Activated T-cell treated with anti-CD3 and anti-CD28 coated beads, Interleukin-2, amount 50 U/mL, for 4 hours (primary cell): ENCODE measurements at regions not wholly inside any gene's neighbourhood (a gene's known extent, or its start where the extent isn't known, plus 50 kb on each side); places are given as distances from the start of the nearest gene placed in this dataset.

Source experiments
- ATAC-seq, 2 donors: fragments of 200-7000 bp; cut with Tn5 transposase; one replicate each; pipeline ENCODE4 v1.10.0; 2021
- DNase-seq: peaks from one replicate; pipeline ENCODE4 v3.0.0-alpha.2; 2020
- H3K27me3 Mint-ChIP-seq: one replicate; pipeline ENCODE4 v1.8.0; 2021; ENCODE audit warnings: low read depth, mixed read lengths
- H3K36me3 Mint-ChIP-seq: one replicate; pipeline ENCODE4 v1.8.0; 2022; ENCODE audit warnings: mixed read lengths; ENCODE audit not compliant: insufficient read depth
- H3K4me1 Mint-ChIP-seq: one replicate; pipeline ENCODE4 v1.8.0; 2021; ENCODE audit warnings: low read depth, mixed read lengths
- H3K4me3 Mint-ChIP-seq: one replicate; pipeline ENCODE4 v1.8.0; 2021; ENCODE audit warnings: mild to moderate bottlenecking, moderate library complexity, mixed read lengths
- H3K9me3 Mint-ChIP-seq: one replicate; pipeline ENCODE4 v1.8.0; 2021; ENCODE audit warnings: mixed read lengths

- Mint-ChIP-seq H3K9me3 (peaks cover 16% of the 10 kb centered on the region), H3K27me3 (no peaks in the 10 kb centered on the region), H3K36me3 (no peaks in the 10 kb centered on the region), H3K4me3 (no peak overlapping the region), H3K4me1 (no peaks in the 10 kb centered on the region)
- ATAC-seq, result no peak
- no peak for DNase-seq
Measured at GRCh38 chr4:181711387-181711786, 531.8 kb upstream of the TENM3 start.

GRCh38 chr4:181728305-181728966, 514.8 kb upstream of the TENM3 start:
- no peak overlapping the region for H3K4me3 Mint-ChIP-seq
- no peaks in the 10 kb centered on the region for H3K36me3 Mint-ChIP-seq
- H3K27me3 Mint-ChIP-seq, result no peaks in the 10 kb centered on the region
- no peaks in the 10 kb centered on the region for H3K4me1 Mint-ChIP-seq
- no peak for DNase-seq
- peaks cover 5% of the 10 kb centered on the region for H3K9me3 Mint-ChIP-seq
- no peak for ATAC-seq

- Mint-ChIP-seq H3K4me3 (no peak overlapping the region), H3K27me3 (no peaks in the 10 kb centered on the region), H3K36me3 (no peaks in the 10 kb centered on the region), H3K4me1 (no peaks in the 10 kb centered on the region), H3K9me3 (no peaks in the 10 kb centered on the region)
- DNase-seq, result no peak
- ATAC-seq, result no peak
Measured at GRCh38 chr4:181731900-181732299, 511.3 kb upstream of the TENM3 start.

DNA sequence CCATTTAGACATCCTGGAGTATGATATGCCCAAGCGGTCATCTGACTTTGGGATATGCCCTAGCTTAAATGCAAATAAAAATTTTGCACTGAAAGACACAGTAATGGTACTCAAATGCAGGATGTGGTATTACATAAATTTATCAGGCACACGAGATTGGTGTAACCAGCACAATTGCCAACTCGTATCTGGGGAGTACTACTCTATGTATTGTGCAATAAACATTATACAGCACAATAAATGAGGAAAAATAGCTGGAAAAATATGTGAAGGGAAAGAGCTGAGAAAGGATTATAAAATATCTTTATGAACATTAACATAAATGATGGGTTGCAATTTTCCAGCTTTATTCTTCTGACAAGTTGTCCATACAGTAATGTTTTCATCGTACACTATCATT, 505.5 kb upstream of the TENM3 start:
- no peaks in the 10 kb centered on the region for H3K36me3 Mint-ChIP-seq
- ATAC-seq (no peak), DNase-seq (no peak)
- no peaks in the 10 kb centered on the region for H3K4me1 Mint-ChIP-seq
- no peak overlapping the region for H3K4me3 Mint-ChIP-seq
- no peaks in the 10 kb centered on the region for H3K27me3 Mint-ChIP-seq
- H3K9me3 Mint-ChIP-seq, result peaks cover 8% of the 10 kb centered on the region

GRCh38 chr4:181739031-181739430, 504.2 kb upstream of the TENM3 start:
- no peaks in the 10 kb centered on the region for H3K27me3 Mint-ChIP-seq
- no peak for DNase-seq
- no peaks in the 10 kb centered on the region for H3K36me3 Mint-ChIP-seq
- peaks cover 8% of the 10 kb centered on the region for H3K9me3 Mint-ChIP-seq
- H3K4me3 Mint-ChIP-seq, result no peak overlapping the region
- no peaks in the 10 kb centered on the region for H3K4me1 Mint-ChIP-seq
- no peak for ATAC-seq

DNA sequence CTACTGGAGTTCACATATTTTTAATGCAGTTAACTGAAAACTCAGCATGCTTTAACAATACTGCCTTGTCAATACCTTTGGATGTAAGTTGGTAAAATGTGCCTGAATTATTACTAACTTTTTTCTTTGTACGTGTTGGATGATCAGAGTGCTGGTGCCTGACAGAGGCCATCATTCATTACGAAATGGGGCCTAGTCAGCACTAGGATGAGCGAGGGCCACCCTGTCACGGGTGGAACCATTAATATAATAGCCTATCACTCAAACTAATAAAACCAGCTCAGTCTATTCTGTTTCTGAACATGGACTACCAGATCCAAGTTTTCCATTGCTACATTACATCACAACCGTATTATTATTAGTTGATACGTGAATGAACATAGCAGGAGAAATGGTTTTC, 501.7 kb upstream of the TENM3 start:
- H3K9me3 Mint-ChIP-seq, result peaks cover 8% of the 10 kb centered on the region

GRCh38 chr4:181745933-181746625, 497.1 kb upstream of the TENM3 start:
- H3K27me3 Mint-ChIP-seq, result no peaks in the 10 kb centered on the region
- H3K9me3 Mint-ChIP-seq, result peaks cover 4% of the 10 kb centered on the region
- H3K4me3 Mint-ChIP-seq, result no peak overlapping the region
- DNase-seq, result no peak
- ATAC-seq, result no peak
- H3K36me3 Mint-ChIP-seq, result no peaks in the 10 kb centered on the region
- no peaks in the 10 kb centered on the region for H3K4me1 Mint-ChIP-seq

More for the DNA sequence above, 501.7 kb upstream of the TENM3 start:
- Mint-ChIP-seq H3K27me3 (no peaks in the 10 kb centered on the region), H3K36me3 (no peaks in the 10 kb centered on the region), H3K4me3 (no peak overlapping the region), H3K4me1 (no peaks in the 10 kb centered on the region)
- no peak for ATAC-seq
- DNase-seq, result no peak

- no peak overlapping the region for H3K4me3 Mint-ChIP-seq
- H3K4me1 Mint-ChIP-seq, result no peaks in the 10 kb centered on the region
- H3K9me3 Mint-ChIP-seq, result peaks cover under 1% of the 10 kb centered on the region
- no peak for DNase-seq
- ATAC-seq, result no peak
- H3K36me3 Mint-ChIP-seq, result no peaks in the 10 kb centered on the region
- no peaks in the 10 kb centered on the region for H3K27me3 Mint-ChIP-seq
Measured at GRCh38 chr4:181748581-181748980, 494.6 kb upstream of the TENM3 start.

- no peaks in the 10 kb centered on the region for H3K27me3 Mint-ChIP-seq
- ATAC-seq (no peak), DNase-seq (no peak)
- H3K4me1 Mint-ChIP-seq, result no peaks in the 10 kb centered on the region
- H3K36me3 Mint-ChIP-seq, result no peaks in the 10 kb centered on the region
- no peak overlapping the region for H3K4me3 Mint-ChIP-seq
- peaks cover 4% of the 10 kb centered on the region for H3K9me3 Mint-ChIP-seq
Measured at GRCh38 chr4:181752516-181752915, 490.7 kb upstream of the TENM3 start.

DNA sequence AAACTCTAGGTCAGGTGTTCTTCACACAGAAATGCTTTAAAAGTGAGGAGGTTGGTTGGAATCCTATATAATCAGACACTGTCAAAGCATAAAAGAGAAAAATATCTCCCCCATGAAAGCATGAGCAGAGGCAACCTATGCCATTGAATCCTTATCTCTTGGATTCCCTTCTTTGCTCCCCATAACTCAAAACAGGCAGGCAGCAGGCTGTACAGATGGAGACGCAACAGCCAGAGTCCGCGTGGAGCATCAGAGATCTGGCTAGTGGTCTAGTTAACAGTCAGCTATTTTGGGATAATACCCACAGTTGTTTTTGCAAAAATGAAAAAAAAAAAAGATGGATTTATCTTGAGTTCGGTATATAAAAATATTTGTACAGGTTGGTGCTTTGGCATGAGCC, 490.0 kb upstream of the TENM3 start:
- H3K27me3 Mint-ChIP-seq, result no peaks in the 10 kb centered on the region
- no peaks in the 10 kb centered on the region for H3K4me1 Mint-ChIP-seq
- H3K4me3 Mint-ChIP-seq, result no peak overlapping the region
- DNase-seq, result no peak
- H3K36me3 Mint-ChIP-seq, result no peaks in the 10 kb centered on the region
- H3K9me3 Mint-ChIP-seq, result peaks cover 4% of the 10 kb centered on the region
- no peak for ATAC-seq

DNA sequence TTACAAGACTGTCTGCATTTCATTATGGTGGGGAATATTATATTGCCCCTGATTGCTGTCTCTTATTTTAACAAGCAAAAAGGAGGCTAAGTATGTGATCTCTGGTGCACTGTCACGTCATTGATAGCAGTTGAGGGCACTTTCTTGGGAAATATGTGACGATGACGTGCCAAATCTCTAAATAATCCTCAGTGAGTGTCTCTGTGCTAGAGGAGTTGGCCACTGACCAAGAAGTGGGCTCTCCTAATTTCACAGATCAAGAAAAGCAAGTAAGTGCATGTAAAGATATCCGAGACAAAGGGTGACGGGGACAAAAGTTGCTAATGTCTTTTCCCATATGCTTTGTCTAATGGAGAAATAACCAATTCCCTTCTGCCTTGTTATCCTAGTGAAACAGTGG, 487.4 kb upstream of the TENM3 start:
- no peaks in the 10 kb centered on the region for H3K4me1 Mint-ChIP-seq
- H3K4me3 Mint-ChIP-seq, result no peak overlapping the region
- H3K9me3 Mint-ChIP-seq, result peaks cover 7% of the 10 kb centered on the region
- no peaks in the 10 kb centered on the region for H3K27me3 Mint-ChIP-seq
- ATAC-seq (no peak), DNase-seq (no peak)
- no peaks in the 10 kb centered on the region for H3K36me3 Mint-ChIP-seq

GRCh38 chr4:181756451-181757095, 486.6 kb upstream of the TENM3 start:
- no peaks in the 10 kb centered on the region for H3K36me3 Mint-ChIP-seq

GRCh38 chr4:181757098-181757497, 486.1 kb upstream of the TENM3 start:
- no peaks in the 10 kb centered on the region for H3K36me3 Mint-ChIP-seq
- H3K4me3 Mint-ChIP-seq, result no peak overlapping the region
- ATAC-seq (no peak), DNase-seq (no peak)
- no peaks in the 10 kb centered on the region for H3K27me3 Mint-ChIP-seq
- no peaks in the 10 kb centered on the region for H3K4me1 Mint-ChIP-seq
- peaks cover 7% of the 10 kb centered on the region for H3K9me3 Mint-ChIP-seq

More at GRCh38 chr4:181756451-181757095, 486.6 kb upstream of the TENM3 start:
- Mint-ChIP-seq H3K9me3 (peaks cover 7% of the 10 kb centered on the region), H3K4me1 (no peaks in the 10 kb centered on the region), H3K27me3 (no peaks in the 10 kb centered on the region), H3K4me3 (no peak overlapping the region)
- DNase-seq (no peak), ATAC-seq (no peak)

GRCh38 chr4:181757910-181758660, 485.1 kb upstream of the TENM3 start:
- no peaks in the 10 kb centered on the region for H3K27me3 Mint-ChIP-seq
- H3K4me3 Mint-ChIP-seq, result no peak overlapping the region
- peaks cover 7% of the 10 kb centered on the region for H3K9me3 Mint-ChIP-seq
- ATAC-seq (no peak), DNase-seq (no peak)
- no peaks in the 10 kb centered on the region for H3K4me1 Mint-ChIP-seq
- H3K36me3 Mint-ChIP-seq, result no peaks in the 10 kb centered on the region
